ENCODE measurements at regions not wholly inside any gene's neighbourhood (a gene's known extent, or its start where the extent isn't known, plus 50 kb on each side); places are given as distances from the start of the nearest gene placed in this dataset.
A peak's percentile ranks its signal among the peaks of the same experiment; 100 is the strongest.
"Not testable (repeated sequence)": the region's sequence is repeated elsewhere in the genome, so short reads cannot be mapped to it uniquely, and the experiment has no call there.

- Mint-ChIP-seq H3K4me3 (no peak overlapping the region), H3K4me1 (peaks cover 22% of the 10 kb centered on the region), H3K27ac (no peak overlapping the region), H3K9me3 (peaks cover 13% of the 10 kb centered on the region), H3K27me3 (ENCODE audit: low read depth) (no peaks in the 10 kb centered on the region; the same call in 1 of the 2 replicates), H3K36me3 (peaks cover 8% of the 10 kb centered on the region)
- ATAC-seq, result no peak
- ChIA-PET CTCF (interaction anchor here (0.9 to 2.1 kb wide), 5 partner anchors 9 to 164 kb away, joined by 6 to 10 read pairs (median 9); no protein-coding TSS in a partner anchor), POLR2A (no interaction called here)
- DNase-seq (ENCODE audit: low spot score), result no peak
- TF ChIP-seq CDX4 (CRISPR knock-in tag; IDR thresholded peaks at IDR 0.05; ENCODE audit: borderline replicate concordance), result no peak
- TF ChIP-seq USF1 (CRISPR knock-in tag; IDR thresholded peaks at IDR 0.05), result 0 out of 2 replicates have a peak, but pooled peaks have one; percentile 24
- peak; percentile 31; the same call in 1 of the 2 replicates for TF ChIP-seq USF2 (CRISPR knock-in tag; IDR thresholded peaks at IDR 0.05)
Measured at GRCh38 chr1:21381354-21381753, 58.6 kb upstream of the NBPF3 start.

- DNase-seq (ENCODE audit: low spot score); H3K36me3 Mint-ChIP-seq; H3K4me3 Mint-ChIP-seq; H3K27ac Mint-ChIP-seq; ATAC-seq; POLR2A ChIA-PET; H3K27me3 Mint-ChIP-seq (ENCODE audit: low read depth): not testable (repeated sequence)
- CTCF ChIA-PET, result interaction anchor here (0.8 to 2.1 kb wide), 4 partner anchors 8 to 162 kb away, joined by 3 to 9 read pairs (median 6); no protein-coding TSS in a partner anchor
- Mint-ChIP-seq H3K9me3 (peaks cover 11% of the 10 kb centered on the region), H3K4me1 (peaks cover 20% of the 10 kb centered on the region)
Measured at GRCh38 chr1:21380147-21380546, 59.8 kb upstream of the NBPF3 start.

- H3K36me3 Mint-ChIP-seq, result peaks cover 6% of the 10 kb centered on the region; the same call in 1 of the 2 replicates
- H3K9me3 Mint-ChIP-seq, result peaks cover 11% of the 10 kb centered on the region
- ChIA-PET CTCF (interaction anchor here (0.8 to 2.1 kb wide), 4 partner anchors 11 to 162 kb away, joined by 3 to 9 read pairs (median 5); no protein-coding TSS in a partner anchor), POLR2A (no interaction called here)
- no peak for ATAC-seq
- no peaks in the 10 kb centered on the region; the same call in 1 of the 2 replicates for H3K27me3 Mint-ChIP-seq (ENCODE audit: low read depth)
- no peak overlapping the region for H3K27ac Mint-ChIP-seq
- no peak for TF ChIP-seq FOXJ3 (CRISPR knock-in tag; IDR thresholded peaks at IDR 0.05; ENCODE audit: borderline replicate concordance)
- TF ChIP-seq CREB1 (CRISPR knock-in tag; IDR thresholded peaks at IDR 0.05), result no peak
- no peak for TF ChIP-seq EMX1 (CRISPR knock-in tag; IDR thresholded peaks at IDR 0.05)
- TF ChIP-seq NFATC4 (CRISPR knock-in tag; IDR thresholded peaks at IDR 0.05), result no peak
- no peak for TF ChIP-seq ETV6 (CRISPR knock-in tag; IDR thresholded peaks at IDR 0.05)
- TF ChIP-seq E2F1 (CRISPR knock-in tag; IDR thresholded peaks at IDR 0.05), result no peak
- no peak for TF ChIP-seq ATF3 (CRISPR knock-in tag; conservative IDR thresholded peaks at IDR 0.05)
- TF ChIP-seq SMAD3 (CRISPR knock-in tag; IDR thresholded peaks at IDR 0.05; ENCODE audit: borderline replicate concordance), result no peak
- no peak for TF ChIP-seq ZNF396 (CRISPR knock-in tag; IDR thresholded peaks at IDR 0.05; ENCODE audit: borderline replicate concordance)
- TF ChIP-seq GRHL2 (CRISPR knock-in tag; IDR thresholded peaks at IDR 0.05; ENCODE audit: insufficient replicate concordance, severe bottlenecking), result no peak
- no peak for TF ChIP-seq ELF4 (CRISPR knock-in tag; IDR thresholded peaks at IDR 0.05; ENCODE audit: low read depth)
- no peak for TF ChIP-seq E2F4 (CRISPR knock-in tag; IDR thresholded peaks at IDR 0.05; ENCODE audit: borderline replicate concordance, low read depth)
- TF ChIP-seq USF1 (CRISPR knock-in tag; IDR thresholded peaks at IDR 0.05), result no peak
- no peak for TF ChIP-seq ATF6 (CRISPR knock-in tag; IDR thresholded peaks at IDR 0.05)
- no peak for TF ChIP-seq FOXK1 (CRISPR knock-in tag; IDR thresholded peaks at IDR 0.05)
- no peak for TF ChIP-seq HMGA2 (CRISPR knock-in tag; IDR thresholded peaks at IDR 0.05)
- no peak for TF ChIP-seq ZNF232 (CRISPR knock-in tag; IDR thresholded peaks at IDR 0.05)
- no peak overlapping the region for H3K4me3 Mint-ChIP-seq
- peaks cover 14% of the 10 kb centered on the region for H3K4me1 Mint-ChIP-seq
- no peak for DNase-seq (ENCODE audit: low spot score)
Measured at GRCh38 chr1:21379571-21379970, 60.4 kb upstream of the NBPF3 start.

Measured in WTC11 (cell line).